ENCODE measurements at regions not wholly inside any gene's neighbourhood (a gene's known extent, or its start where the extent isn't known, plus 50 kb on each side); places are given as distances from the start of the nearest gene placed in this dataset.

DNA sequence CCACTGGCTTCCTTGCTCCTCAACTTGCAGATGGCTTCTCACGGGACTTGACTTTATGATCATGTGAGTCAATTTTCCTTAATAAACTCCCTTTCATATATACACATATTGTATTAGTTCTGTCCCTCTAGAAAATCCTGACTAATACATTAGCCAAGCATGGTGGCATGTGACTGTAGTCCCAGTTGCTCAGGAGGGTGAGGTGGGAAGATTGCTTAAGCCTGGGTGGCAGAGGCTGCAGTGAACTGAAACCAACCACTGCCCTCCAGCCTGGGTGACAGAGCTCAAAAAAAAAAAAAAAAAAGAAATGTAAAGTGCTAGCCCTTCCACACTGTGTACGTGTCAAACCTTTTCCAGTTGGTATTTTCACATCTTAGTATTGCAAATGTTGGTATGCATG, 857.0 kb downstream of the LTN1 start:
- no peak overlapping the region for H3K4me3 ChIP-seq
- DNase-seq (peak in 1 of 4 donors; percentile 38), ATAC-seq (peak; percentile 57)
- no peaks in the 10 kb centered on the region for H3K4me1 ChIP-seq
- peaks cover 0 to 24% of the 10 kb centered on the region in 2 donors for H3K9me3 ChIP-seq
- intact Hi-C loops (cut with DNase I): no loop called here
- H3K36me3 ChIP-seq: no peaks in the 10 kb centered on the region
- no peaks in the 10 kb centered on the region for H3K27me3 ChIP-seq
- no peak overlapping the region for H3K27ac ChIP-seq
- TF ChIP-seq, protein P1, sequence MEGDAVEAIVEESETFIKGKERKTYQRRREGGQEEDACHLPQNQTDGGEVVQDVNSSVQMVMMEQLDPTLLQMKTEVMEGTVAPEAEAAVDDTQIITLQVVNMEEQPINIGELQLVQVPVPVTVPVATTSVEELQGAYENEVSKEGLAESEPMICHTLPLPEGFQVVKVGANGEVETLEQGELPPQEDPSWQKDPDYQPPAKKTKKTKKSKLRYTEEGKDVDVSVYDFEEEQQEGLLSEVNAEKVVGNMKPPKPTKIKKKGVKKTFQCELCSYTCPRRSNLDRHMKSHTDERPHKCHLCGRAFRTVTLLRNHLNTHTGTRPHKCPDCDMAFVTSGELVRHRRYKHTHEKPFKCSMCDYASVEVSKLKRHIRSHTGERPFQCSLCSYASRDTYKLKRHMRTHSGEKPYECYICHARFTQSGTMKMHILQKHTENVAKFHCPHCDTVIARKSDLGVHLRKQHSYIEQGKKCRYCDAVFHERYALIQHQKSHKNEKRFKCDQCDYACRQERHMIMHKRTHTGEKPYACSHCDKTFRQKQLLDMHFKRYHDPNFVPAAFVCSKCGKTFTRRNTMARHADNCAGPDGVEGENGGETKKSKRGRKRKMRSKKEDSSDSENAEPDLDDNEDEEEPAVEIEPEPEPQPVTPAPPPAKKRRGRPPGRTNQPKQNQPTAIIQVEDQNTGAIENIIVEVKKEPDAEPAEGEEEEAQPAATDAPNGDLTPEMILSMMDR (IDR thresholded peaks at IDR 0.05): no peak

DNA sequence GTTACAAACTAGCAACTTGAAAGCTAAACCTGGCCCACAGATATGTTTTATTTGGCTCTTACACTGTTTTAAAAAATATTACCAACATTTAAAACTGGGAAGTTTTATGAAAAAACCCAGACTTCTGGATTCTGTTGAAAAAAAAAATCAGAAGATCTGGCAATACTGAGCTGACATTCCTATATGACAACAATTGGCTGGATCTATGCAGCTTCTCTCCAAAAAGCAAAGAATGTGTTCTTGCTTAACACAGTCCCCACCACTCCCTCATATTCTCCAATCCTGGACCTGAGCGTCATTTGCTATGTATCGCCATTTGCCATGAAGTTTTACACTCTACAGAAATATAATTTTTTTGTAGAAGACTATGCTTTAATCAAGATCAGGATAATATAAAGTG, 859.6 kb downstream of the LTN1 start:
- TF ChIP-seq, protein P1 (IDR thresholded peaks at IDR 0.05): no peak
- H3K4me1 ChIP-seq: no peaks in the 10 kb centered on the region

DNA sequence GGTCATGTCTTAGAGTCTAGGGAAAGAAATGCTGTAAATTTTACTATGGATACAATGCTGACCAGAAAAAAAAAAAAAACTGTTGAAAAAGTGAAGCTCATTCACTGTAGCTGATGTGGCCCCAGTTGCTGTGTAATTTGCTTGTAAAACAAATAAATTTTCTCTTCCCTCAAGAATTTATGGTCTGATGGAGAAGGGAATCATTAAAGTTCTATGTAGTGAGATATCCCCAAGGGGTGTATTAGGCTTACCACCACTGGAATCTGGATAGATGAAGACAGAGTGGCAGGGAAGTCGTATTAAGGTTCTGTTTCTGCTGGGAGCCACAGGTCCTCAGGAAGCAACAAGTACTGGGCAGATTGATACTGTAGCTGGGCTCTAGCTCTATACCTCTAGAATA, 860.0 kb downstream of the LTN1 start:
- Histone ChIP-seq H3K27ac (no peak overlapping the region), H3K36me3 (no peaks in the 10 kb centered on the region), H3K9me3 (peaks cover 0 to 19% of the 10 kb centered on the region in 2 donors), H3K4me3 (no peak overlapping the region), H3K27me3 (no peaks in the 10 kb centered on the region), H3K4me1 (no peaks in the 10 kb centered on the region)
- TF ChIP-seq, protein P1 (IDR thresholded peaks at IDR 0.05): no peak
- intact Hi-C loops (cut with DNase I): no loop called here
- ATAC-seq: no peak
- DNase-seq: no peak

More for the DNA sequence above, 859.6 kb downstream of the LTN1 start:
- no peaks in the 10 kb centered on the region for H3K27me3 ChIP-seq
- no peak overlapping the region for H3K4me3 ChIP-seq
- no peak overlapping the region for H3K27ac ChIP-seq
- intact Hi-C loops (cut with DNase I): no loop called here
- ATAC-seq (no peak), DNase-seq (no peak)
- H3K9me3 ChIP-seq: peaks cover 0 to 19% of the 10 kb centered on the region in 2 donors
- H3K36me3 ChIP-seq: no peaks in the 10 kb centered on the region

DNA sequence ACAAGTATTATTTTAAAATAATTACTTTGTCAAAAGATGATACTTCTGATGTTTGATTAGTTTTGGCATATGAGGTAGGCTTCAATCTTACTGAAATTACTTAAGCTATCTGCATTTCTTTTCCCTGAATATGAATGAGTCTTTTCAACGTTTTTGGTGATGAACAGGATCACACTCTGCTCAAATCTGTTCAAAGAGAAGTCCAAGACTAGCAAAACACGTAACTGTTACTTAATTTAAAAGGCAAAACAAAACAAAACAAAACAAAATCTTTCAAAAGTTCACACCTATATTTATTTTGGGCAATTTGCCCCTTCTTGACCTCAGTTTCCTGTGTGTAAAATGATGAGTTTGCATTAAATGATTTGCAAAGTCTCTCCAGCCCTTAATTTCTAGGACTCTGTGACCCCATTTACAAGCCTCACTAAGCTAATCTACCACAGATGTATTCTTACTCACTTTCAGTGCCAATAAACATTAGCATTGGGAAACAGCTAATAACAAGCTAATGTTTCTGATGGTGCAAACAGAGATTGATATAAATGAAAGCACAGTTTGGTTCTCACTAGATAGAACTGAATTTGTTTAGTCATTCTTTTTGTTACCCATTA, 865.4 kb downstream of the LTN1 start:
- ATAC-seq (no peak), DNase-seq (peak in 2 of 4 donors; percentile 42 to 48)
- Histone ChIP-seq H3K36me3 (no peaks in the 10 kb centered on the region), H3K27ac (no peak overlapping the region), H3K4me1 (peaks cover 0 to 5% of the 10 kb centered on the region in 2 donors), H3K27me3 (no peaks in the 10 kb centered on the region), H3K4me3 (no peak overlapping the region), H3K9me3 (peaks cover 0 to 13% of the 10 kb centered on the region in 2 donors)
- intact Hi-C loops (cut with DNase I): no loop called here
- TF ChIP-seq, protein P1 (IDR thresholded peaks at IDR 0.05): no peak

DNA sequence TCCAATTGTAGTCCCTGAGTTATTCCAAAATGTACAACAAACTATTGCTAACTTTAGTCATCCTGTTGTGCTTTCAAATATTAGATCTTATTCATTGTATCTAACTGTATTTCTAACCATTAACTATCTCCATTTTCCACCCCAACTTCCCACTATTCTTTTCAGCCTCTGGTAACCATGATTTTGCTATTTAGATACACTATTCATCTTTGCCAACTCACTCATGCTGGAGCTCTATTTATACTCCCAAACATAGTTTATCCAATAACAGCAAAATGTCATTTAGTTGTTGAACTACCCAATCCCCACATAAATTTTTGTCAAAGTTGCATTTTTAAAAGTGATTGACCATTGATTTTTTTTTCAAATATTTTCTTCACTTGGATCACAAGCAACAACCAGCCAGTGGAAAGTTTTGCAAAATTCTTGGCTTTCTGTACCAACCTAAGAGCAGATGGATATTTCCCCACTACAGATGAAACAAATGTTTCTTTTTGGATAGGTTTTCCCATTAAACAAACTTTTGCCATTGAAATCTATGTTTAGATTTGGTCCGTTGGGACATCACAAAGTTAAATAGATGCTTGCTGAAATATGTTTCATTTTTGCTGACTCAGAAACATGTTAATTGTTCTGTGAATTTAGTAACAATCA, 866.0 kb downstream of the LTN1 start:
- Histone ChIP-seq H3K9me3 (peaks cover 0 to 12% of the 10 kb centered on the region in 2 donors), H3K27me3 (no peaks in the 10 kb centered on the region), H3K27ac (no peak overlapping the region), H3K4me1 (peaks cover 0 to 5% of the 10 kb centered on the region in 2 donors), H3K4me3 (no peak overlapping the region), H3K36me3 (no peaks in the 10 kb centered on the region)
- TF ChIP-seq, protein P1 (IDR thresholded peaks at IDR 0.05): no peak
- DNase-seq (no peak), ATAC-seq (no peak)
- intact Hi-C loops (cut with DNase I): no loop called here

Data from left lung (tissue), 4 donors.